Fibroblast of the aortic adventitia (primary cell): ENCODE measurements at regions not wholly inside any gene's neighbourhood (a gene's known extent, or its start where the extent isn't known, plus 50 kb on each side); places are given as distances from the start of the nearest gene placed in this dataset.
"Not testable (repeated sequence)": the region's sequence is repeated elsewhere in the genome, so short reads cannot be mapped to it uniquely, and the experiment has no call there.

Experiments
- DNase-seq: peaks from one replicate; pipeline ENCODE4 v3.0.0-alpha.2; 2010; ENCODE audit warnings: low read depth
- H3K4me3 ChIP-seq: 2 replicates; pipeline ENCODE4 v1.5.1; 2011; ENCODE audit warnings: low read depth, mild to moderate bottlenecking, control low read depth, low read length, moderate library complexity
- CTCF ChIP-seq: IDR thresholded peaks from 2 replicates; pipeline ENCODE4 v1.5.1; 2011; ENCODE audit warnings: mild to moderate bottlenecking, low read length, control low read depth, inconsistent platforms; ENCODE audit not compliant: insufficient read depth
- small RNA-seq: library from RNA; depleted of rRNA; stranded (forward); fragments of <200 nt; gene quantifications from one replicate; pipeline ENCODE3, GENCODE V24; 2012

GRCh38 chr6:27187231-27188060 lies 60.1 kb upstream of the PRSS16 start:
- no peak for DNase-seq
- TF ChIP-seq CTCF: no peak
- peak overlapping the region; percentile 76 for H3K4me3 ChIP-seq

GRCh38 chr6:27188061-27188884 lies 59.2 kb upstream of the PRSS16 start:
- DNase-seq: peak; percentile 83

GRCh38 chr6:27188885-27189418 lies 58.5 kb upstream of the PRSS16 start:
- DNase-seq: peak; percentile 86
- TF ChIP-seq CTCF: peak; percentile 58
- H3K4me3 ChIP-seq: peak overlapping the region; percentile 76

More at GRCh38 chr6:27188061-27188884, 59.2 kb upstream of the PRSS16 start:
- no peak for TF ChIP-seq CTCF
- H3K4me3 ChIP-seq: peak overlapping the region; percentile 76

- TF ChIP-seq CTCF: no peak
- DNase-seq: no peak
- no peak overlapping the region for H3K4me3 ChIP-seq
These were observed 57.4 kb upstream of the PRSS16 start for GRCh38 chr6:27190126-27190525.

- DNase-seq, H3K4me3 ChIP-seq: not testable (repeated sequence)
These were observed 53.0 kb upstream of the PRSS16 start for GRCh38 chr6:27194453-27194852.

- DNase-seq, H3K4me3 ChIP-seq: not testable (repeated sequence)
These were observed 52.0 kb upstream of the PRSS16 start for GRCh38 chr6:27195547-27195946.

Small RNA genes lying in the stretch of these regions (small RNA-seq; reads per million reads assigned to genes)
- gene MIR3143 (0.57 reads per million), gene RNU2-62P (6.4 reads per million, percentile 91 among the genes with 10 or more reads in this experiment)
